ENCODE measurements at regions not wholly inside any gene's neighbourhood (a gene's known extent, or its start where the extent isn't known, plus 50 kb on each side); places are given as distances from the start of the nearest gene placed in this dataset.

- ATAC-seq = no peak
- no peaks in the 10 kb centered on the region for H3K4me1 ChIP-seq (ENCODE audit: control insufficient read depth, insufficient read depth, low read length)
- no TSS peak for BruUV-seq (replicated peaks)
- peaks cover 6% of the 10 kb centered on the region; the same call in 1 of the 2 replicates for H3K27me3 ChIP-seq (ENCODE audit: control insufficient read depth, insufficient read depth, low read length)
- no peak for TF ChIP-seq TCF7L2 (IDR thresholded peaks at IDR 0.05; ENCODE audit: low read depth, low read length)
- no peak overlapping the region for H3K4me3 ChIP-seq (ENCODE audit: low read depth in 2 of 2, low read length in 2 of 2)
- H3K27ac ChIP-seq (ENCODE audit: low read length) = no peak overlapping the region
- CTCF ChIA-PET = no interaction called here
- in situ Hi-C loops (cut with HindIII; ENCODE audit: low pct_unique_long_range_greater_than_20kb, low sequenced_read_pairs) = no loop called here
- intact Hi-C loops (cut with micrococcal nuclease; ENCODE audit: unreplicated experiment) = no loop called here
- DNase-seq (ENCODE audit: low read depth, low spot score) = no peak
- peaks cover 6% of the 10 kb centered on the region; the same call in 1 of the 2 replicates for H3K9me3 ChIP-seq (ENCODE audit: control insufficient read depth, insufficient read depth, low read depth, low read length)
- POLR2A ChIA-PET = no interaction called here
- H3K36me3 ChIP-seq (ENCODE audit: control insufficient read depth, insufficient read depth, low read length) = no peaks in the 10 kb centered on the region
Observed at GRCh38 chr2:172370821-172371455, 56.4 kb upstream of the ITGA6 start.

- Histone ChIP-seq H3K36me3 (ENCODE audit: control insufficient read depth, insufficient read depth, low read length) (no peaks in the 10 kb centered on the region), H3K27ac (ENCODE audit: low read length) (no peak overlapping the region), H3K4me1 (ENCODE audit: control insufficient read depth, insufficient read depth, low read length) (no peaks in the 10 kb centered on the region), H3K27me3 (ENCODE audit: control insufficient read depth, insufficient read depth, low read length) (peaks cover 6% of the 10 kb centered on the region; the same call in 1 of the 2 replicates), H3K4me3 (ENCODE audit: low read depth in 2 of 2, low read length in 2 of 2) (no peak overlapping the region), H3K9me3 (ENCODE audit: control insufficient read depth, insufficient read depth, low read depth, low read length) (peaks cover 6% of the 10 kb centered on the region; the same call in 1 of the 2 replicates)
- no TSS peak for BruUV-seq (replicated peaks)
- ATAC-seq (no peak), DNase-seq (ENCODE audit: low read depth, low spot score) (no peak)
- no peak for TF ChIP-seq REST (IDR thresholded peaks at IDR 0.05; ENCODE audit: insufficient read depth in 1 of 2, low read depth in 2 of 2, low read length in 1 of 2)
- TF ChIP-seq TCF7L2 (IDR thresholded peaks at IDR 0.05; ENCODE audit: low read depth, low read length) = no peak
- no peak for TF ChIP-seq SIN3A (IDR thresholded peaks at IDR 0.05; ENCODE audit: borderline replicate concordance, insufficient read depth, low read depth, low read length)
- no peak for TF ChIP-seq POLR2AphosphoS5 (IDR thresholded peaks at IDR 0.05; ENCODE audit: low read depth, low read length)
- no peak for TF ChIP-seq CTCF (IDR thresholded peaks at IDR 0.05)
- CTCF ChIA-PET = no interaction called here
- POLR2A ChIA-PET = no interaction called here
- intact Hi-C loops (cut with micrococcal nuclease; ENCODE audit: unreplicated experiment) (no loop called here), in situ Hi-C loops (cut with HindIII; ENCODE audit: low pct_unique_long_range_greater_than_20kb, low sequenced_read_pairs) (no loop called here)
Observed at GRCh38 chr2:172372436-172372835, 55.0 kb upstream of the ITGA6 start.

GRCh38 chr2:172373076-172373475 is 54.3 kb upstream of the ITGA6 start:
- TF ChIP-seq REST (IDR thresholded peaks at IDR 0.05; ENCODE audit: insufficient read depth in 1 of 2, low read depth in 2 of 2, low read length in 1 of 2) = no peak
- TF ChIP-seq TCF7L2 (IDR thresholded peaks at IDR 0.05; ENCODE audit: low read depth, low read length) = no peak
- TF ChIP-seq SIN3A (IDR thresholded peaks at IDR 0.05; ENCODE audit: borderline replicate concordance, insufficient read depth, low read depth, low read length) = no peak
- no peak for TF ChIP-seq CTCF (IDR thresholded peaks at IDR 0.05)
- no peak for TF ChIP-seq POLR2AphosphoS5 (IDR thresholded peaks at IDR 0.05; ENCODE audit: low read depth, low read length)
- Histone ChIP-seq H3K4me1 (ENCODE audit: control insufficient read depth, insufficient read depth, low read length) (no peaks in the 10 kb centered on the region), H3K27me3 (ENCODE audit: control insufficient read depth, insufficient read depth, low read length) (peaks cover 6% of the 10 kb centered on the region; the same call in 1 of the 2 replicates), H3K9me3 (ENCODE audit: control insufficient read depth, insufficient read depth, low read depth, low read length) (peaks cover 6% of the 10 kb centered on the region; the same call in 1 of the 2 replicates), H3K4me3 (ENCODE audit: low read depth in 2 of 2, low read length in 2 of 2) (no peak overlapping the region), H3K36me3 (ENCODE audit: control insufficient read depth, insufficient read depth, low read length) (no peaks in the 10 kb centered on the region), H3K27ac (ENCODE audit: low read length) (no peak overlapping the region)
- in situ Hi-C loops (cut with HindIII; ENCODE audit: low pct_unique_long_range_greater_than_20kb, low sequenced_read_pairs) (no loop called here), intact Hi-C loops (cut with micrococcal nuclease; ENCODE audit: unreplicated experiment) (no loop called here)
- BruUV-seq (replicated peaks) = no TSS peak
- ChIA-PET CTCF (interaction anchor here (0.6 kb wide), 1 partner anchor 144 kb away, joined by 3 read pairs; no protein-coding TSS in a partner anchor), POLR2A (no interaction called here)
- DNase-seq (ENCODE audit: low read depth, low spot score) (no peak), ATAC-seq (no peak)

Data from Panc1 (cell line).